Common myeloid progenitor, CD34-positive (primary cell): ENCODE measurements at regions not wholly inside any gene's neighbourhood (a gene's known extent, or its start where the extent isn't known, plus 50 kb on each side); places are given as distances from the start of the nearest gene placed in this dataset.

Experiments used
- CTCF ChIA-PET: fragments of 350-600 bp; sonication (Branson Sonifier 250); formaldehyde crosslinking; loops from one replicate; lab custom pipeline; 2021; ENCODE audit warnings: antibody characterized with exemption; lab: Charles Lee
- POLR2A ChIA-PET: fragments of 350-600 bp; sonication (Branson Sonifier 250); formaldehyde crosslinking; loops from one replicate; lab custom pipeline; 2021; ENCODE audit warnings: antibody characterized with exemption; lab: Charles Lee
- DNase-seq, 3 donors: peaks; one replicate each; pipeline versions ENCODE4 v3.0.0 to v3.0.0-alpha.2; 2013
- H3K27ac ChIP-seq, 2 experiments: 1 replicate in 1 of 2; 2 replicates in 1 of 2; pipeline ENCODE4 v1.7.0; 2013; ENCODE audit warnings: inconsistent platforms in 2 of 2, low read length in 2 of 2, mild to moderate bottlenecking in 2 of 2, low read depth in 1 of 2, moderate library complexity in 1 of 2; ENCODE audit not compliant: severe bottlenecking in 2 of 2, insufficient read depth in 1 of 2, poor library complexity in 1 of 2
- H3K27me3 ChIP-seq, 5 experiments: replicated peaks in 2 of 5; 1 replicate in 3 of 5; 2 replicates in 2 of 5; pipeline versions ENCODE4 v1.6.1 to v1.7.0; 2013; ENCODE audit warnings: low read length in 4 of 5, mild to moderate bottlenecking in 2 of 5, moderate library complexity in 2 of 5, inconsistent platforms in 1 of 5; ENCODE audit not compliant: insufficient read depth in 5 of 5, control insufficient read depth in 4 of 5
- H3K36me3 ChIP-seq, 4 experiments: 1 replicate in 2 of 4; 2 replicates in 2 of 4; pipeline versions ENCODE4 v1.6.1 to v1.7.0; 2013; ENCODE audit warnings: low read length in 3 of 4, control low read depth in 1 of 4, mild to moderate bottlenecking in 1 of 4; ENCODE audit not compliant: control insufficient read depth in 4 of 4, insufficient read depth in 4 of 4
- H3K4me1 ChIP-seq, 4 experiments: 1 replicate in 3 of 4; 2 replicates in 1 of 4; pipeline versions ENCODE4 v1.6.1 to v1.7.1; 2013; ENCODE audit warnings: low read length in 3 of 4, mild to moderate bottlenecking in 3 of 4, control low read depth in 1 of 4, inconsistent platforms in 1 of 4, moderate library complexity in 1 of 4; ENCODE audit not compliant: control insufficient read depth in 4 of 4, insufficient read depth in 4 of 4; ENCODE audit errors: control extremely low read depth in 1 of 4
- H3K4me3 ChIP-seq, 7 experiments: 1 replicate in 4 of 7; 2 replicates in 3 of 7; pipeline versions ENCODE4 v1.5.1 to v1.7.0; 2013; ENCODE audit warnings: mild to moderate bottlenecking in 7 of 7, low read length in 6 of 7, moderate library complexity in 6 of 7, inconsistent platforms in 2 of 7, low read depth in 2 of 7, control low read depth in 1 of 7; ENCODE audit not compliant: insufficient read depth in 4 of 7, control insufficient read depth in 1 of 7; ENCODE audit errors: extremely low read depth in 1 of 7
- H3K9me3 ChIP-seq, 5 experiments: 1 replicate in 4 of 5; 2 replicates in 1 of 5; pipeline versions ENCODE4 v1.6.1 to v1.7.1; 2013; ENCODE audit warnings: low read length in 4 of 5, mild to moderate bottlenecking in 2 of 5, inconsistent platforms in 1 of 5, low read depth in 1 of 5, moderate library complexity in 1 of 5; ENCODE audit not compliant: control insufficient read depth in 4 of 5, insufficient read depth in 2 of 5; ENCODE audit errors: control extremely low read depth in 1 of 5
- WGBS: methylation state at CpG from one replicate; pipeline ENCODE4 v1.1.5; 2013; ENCODE audit not compliant: insufficient coverage; 5-methylcytosine and 5-hydroxymethylcytosine counted together

DNA sequence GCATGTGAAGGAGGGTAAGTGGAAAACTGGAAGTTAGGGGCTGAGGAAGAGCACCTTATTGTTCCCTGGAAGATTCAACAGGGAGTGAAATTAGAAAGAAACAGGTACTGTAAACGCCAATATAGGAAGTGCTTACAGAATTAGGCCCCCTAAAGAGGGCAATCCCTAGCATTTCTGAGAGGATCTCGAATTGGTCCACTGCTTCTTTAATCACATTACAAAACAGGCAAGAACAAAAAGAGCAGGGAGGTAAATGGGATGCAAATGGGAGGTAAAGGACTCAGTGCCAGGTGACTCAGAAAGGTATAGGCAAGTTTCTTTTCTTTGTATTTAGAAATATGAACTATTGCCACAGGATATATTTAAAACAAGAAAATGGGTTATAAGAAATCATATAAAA lies 116.4 kb upstream of the FANCL start:
- Histone ChIP-seq H3K4me1 (no peaks in the 10 kb centered on the region), H3K27ac (no peak overlapping the region), H3K4me3 (no peak overlapping the region), H3K36me3 (no peaks in the 10 kb centered on the region), H3K27me3 (no peaks in the 10 kb centered on the region), H3K9me3 (no peaks in the 10 kb centered on the region)
- ChIA-PET POLR2A (no interaction called here), CTCF (no interaction called here)
- no peak for DNase-seq
- WGBS = 100% methylated on average over 1 of the region's 2 CpGs

DNA sequence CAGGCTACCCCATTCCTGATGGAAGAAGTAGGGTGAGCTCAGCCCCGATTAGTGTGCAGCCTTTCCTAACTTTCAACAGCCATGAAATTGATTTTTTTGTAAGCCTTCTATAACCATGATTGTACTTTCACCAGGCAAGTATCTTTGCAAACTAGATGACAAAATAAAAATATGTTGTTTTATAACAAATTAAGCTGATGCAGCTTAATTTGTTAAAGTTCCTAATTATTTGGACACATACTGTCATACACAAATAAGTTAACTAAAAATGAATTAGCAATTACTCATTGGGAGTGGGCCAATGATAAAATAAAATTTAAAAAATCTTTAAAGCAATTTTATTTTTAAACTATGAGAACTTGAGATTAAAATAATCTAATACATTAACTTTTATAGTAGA lies 113.1 kb upstream of the FANCL start:
- 100% methylated on average over 1 of the region's 1 CpG for WGBS
- no peak overlapping the region for H3K27ac ChIP-seq
- POLR2A ChIA-PET = no interaction called here

DNA sequence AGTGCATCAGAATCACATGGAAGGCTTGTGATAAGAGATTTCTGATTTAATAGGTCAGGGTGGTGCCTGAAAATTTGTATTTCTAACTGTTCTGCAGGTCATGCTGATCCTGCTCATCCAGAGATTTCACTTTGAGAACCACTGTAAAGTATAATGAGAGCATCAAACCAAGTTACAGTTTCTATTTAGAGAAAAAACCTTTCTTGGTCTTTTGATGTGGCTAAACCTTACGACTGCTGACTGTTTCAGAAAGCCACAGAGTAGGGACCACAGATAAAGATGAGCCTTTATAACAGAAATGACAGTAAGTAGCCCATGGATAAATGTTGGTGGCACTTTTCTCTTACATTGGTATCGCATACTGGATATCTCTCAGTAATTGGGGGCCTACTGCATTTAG lies 109.4 kb upstream of the FANCL start:
- no peak overlapping the region for H3K27ac ChIP-seq
- no peaks in the 10 kb centered on the region for H3K27me3 ChIP-seq
- no peaks in the 10 kb centered on the region for H3K36me3 ChIP-seq
- POLR2A ChIA-PET = no interaction called here
- no peaks in the 10 kb centered on the region for H3K9me3 ChIP-seq
- H3K4me1 ChIP-seq = no peaks in the 10 kb centered on the region
- no peak overlapping the region for H3K4me3 ChIP-seq
- no peak for DNase-seq
- 86% methylated on average over 2 of the region's 2 CpGs for WGBS
- CTCF ChIA-PET = no interaction called here

More for the DNA sequence above, 113.1 kb upstream of the FANCL start:
- H3K9me3 ChIP-seq = no peaks in the 10 kb centered on the region
- no peaks in the 10 kb centered on the region for H3K36me3 ChIP-seq
- CTCF ChIA-PET = no interaction called here
- no peaks in the 10 kb centered on the region for H3K27me3 ChIP-seq
- DNase-seq = no peak
- H3K4me3 ChIP-seq = no peak overlapping the region
- H3K4me1 ChIP-seq = no peaks in the 10 kb centered on the region

DNA sequence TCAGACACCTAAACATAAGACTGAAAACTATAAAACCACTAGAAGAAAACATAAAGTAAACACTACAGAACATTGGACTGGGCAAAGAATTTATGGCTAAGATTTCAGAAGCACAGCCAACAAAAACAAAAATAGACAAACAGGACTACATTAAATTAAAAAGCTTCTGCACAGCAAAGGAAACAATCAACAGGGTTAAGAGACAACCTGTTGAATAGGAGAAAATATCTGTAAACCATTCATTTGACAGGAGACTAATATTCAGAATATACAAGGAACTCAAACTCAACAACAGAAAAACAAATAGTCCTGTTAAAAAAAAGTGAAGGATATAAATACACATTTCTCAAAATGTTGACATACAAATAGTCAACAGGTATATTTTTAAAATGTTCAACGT lies 106.7 kb upstream of the FANCL start:
- ChIA-PET POLR2A (no interaction called here), CTCF (no interaction called here)
- no peak for DNase-seq
- H3K4me3 ChIP-seq = no peak overlapping the region
- H3K27me3 ChIP-seq = no peaks in the 10 kb centered on the region
- no CpG with 5 or more reads among the region's 1 CpG for WGBS
- H3K36me3 ChIP-seq = no peaks in the 10 kb centered on the region
- H3K4me1 ChIP-seq = no peaks in the 10 kb centered on the region
- peaks cover 0 to 4% (median 0%) of the 10 kb centered on the region in 5 experiments for H3K9me3 ChIP-seq
- H3K27ac ChIP-seq = no peak overlapping the region

DNA sequence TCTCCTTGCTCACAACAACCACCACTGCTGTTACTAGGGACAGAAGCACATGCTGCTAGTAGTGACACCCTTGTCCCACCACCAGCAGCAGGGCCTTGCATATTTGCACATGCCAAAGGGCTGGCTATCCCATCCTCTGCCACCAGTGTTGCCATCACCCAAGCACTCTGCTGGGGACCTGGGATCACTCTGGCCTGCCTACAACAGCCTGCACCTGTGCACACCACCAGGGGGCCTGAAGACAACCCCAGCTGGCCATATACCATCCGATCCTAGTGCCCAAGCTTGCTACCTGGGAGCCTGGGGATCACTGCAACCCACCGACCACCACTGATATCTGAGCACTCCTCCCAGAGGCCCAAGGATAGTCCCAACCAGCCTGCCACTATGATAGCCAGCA lies 99.9 kb upstream of the FANCL start:
- H3K27me3 ChIP-seq = no peaks in the 10 kb centered on the region
- no peak overlapping the region for H3K27ac ChIP-seq
- no peak for DNase-seq
- H3K4me3 ChIP-seq = no peak overlapping the region
- 95% methylated on average over 2 of the region's 2 CpGs for WGBS
- peaks cover 0 to 10% (median 0%) of the 10 kb centered on the region in 4 experiments for H3K4me1 ChIP-seq
- peaks cover 0 to 16% (median 4%) of the 10 kb centered on the region in 5 experiments for H3K9me3 ChIP-seq
- H3K36me3 ChIP-seq = no peaks in the 10 kb centered on the region
- CTCF ChIA-PET = no interaction called here
- POLR2A ChIA-PET = no interaction called here

DNA sequence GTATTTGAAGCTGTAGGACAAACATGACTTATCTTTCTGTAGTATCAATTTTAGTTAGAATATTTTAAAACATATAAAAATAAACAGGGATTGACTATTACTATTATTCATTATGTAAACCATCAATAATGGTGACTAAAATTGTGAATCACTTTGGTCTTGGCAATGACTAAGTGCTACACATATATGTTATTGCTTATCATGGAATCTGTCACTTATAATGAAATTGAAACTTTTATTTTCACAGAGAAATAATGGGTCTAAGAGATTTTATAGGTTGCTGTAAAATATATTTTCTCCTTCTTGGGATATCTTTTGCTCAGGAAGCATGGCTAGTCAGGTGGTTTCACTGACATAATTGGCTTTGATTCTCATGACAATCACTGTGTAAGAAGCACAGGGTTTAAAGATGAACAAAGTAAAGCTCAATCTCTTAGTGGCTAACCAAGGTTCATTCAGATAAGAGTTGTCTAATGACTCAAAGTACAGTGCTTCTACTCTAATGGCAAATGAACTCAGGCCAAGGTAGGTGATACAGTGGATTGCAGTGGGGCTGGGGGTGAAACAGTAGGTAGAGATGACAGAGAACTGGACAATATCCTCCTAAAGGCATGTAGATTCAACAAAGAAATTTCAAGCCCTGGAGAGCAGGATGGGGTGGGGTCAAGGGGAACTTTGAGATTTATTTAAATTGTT lies 98.6 kb upstream of the FANCL start:
- H3K9me3 ChIP-seq = peaks cover 0 to 16% (median 4%) of the 10 kb centered on the region in 5 experiments
- no peaks in the 10 kb centered on the region for H3K27me3 ChIP-seq
- CTCF ChIA-PET = no interaction called here
- no peak for DNase-seq
- H3K4me3 ChIP-seq = no peak overlapping the region
- H3K36me3 ChIP-seq = no peaks in the 10 kb centered on the region
- peaks cover 0 to 10% (median 0%) of the 10 kb centered on the region in 4 experiments for H3K4me1 ChIP-seq
- H3K27ac ChIP-seq = no peak overlapping the region
- POLR2A ChIA-PET = no interaction called here

DNA sequence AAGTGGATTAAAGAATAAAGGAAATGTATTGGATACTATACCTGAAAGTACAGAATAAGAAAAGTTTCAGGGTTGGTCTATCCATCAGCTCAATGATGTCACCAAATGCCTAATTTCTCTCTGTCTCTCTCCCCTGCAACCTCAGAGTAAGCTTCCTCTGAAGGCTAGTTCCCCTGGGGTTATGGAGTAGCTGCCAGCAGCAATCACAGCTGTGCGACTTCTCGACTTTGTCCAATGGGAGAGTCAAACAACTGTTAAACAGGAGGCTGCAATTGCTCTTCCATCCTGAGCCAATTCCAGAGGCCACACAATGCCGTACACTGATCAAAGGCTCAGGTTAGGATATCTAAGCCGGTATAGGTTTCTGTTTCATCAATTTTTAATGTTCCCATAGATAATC lies 95.3 kb upstream of the FANCL start:
- 100% methylated on average over 2 of the region's 4 CpGs for WGBS
- ChIA-PET POLR2A (no interaction called here), CTCF (no interaction called here)
- Histone ChIP-seq H3K9me3 (peaks cover 0 to 7% (median 2%) of the 10 kb centered on the region in 5 experiments), H3K4me3 (no peak overlapping the region), H3K36me3 (no peaks in the 10 kb centered on the region), H3K4me1 (peaks cover 0 to 6% (median 0%) of the 10 kb centered on the region in 4 experiments), H3K27me3 (no peaks in the 10 kb centered on the region), H3K27ac (no peak overlapping the region)
- no peak for DNase-seq
